Sigmoid colon (tissue), 3 donors: ENCODE measurements at regions not wholly inside any gene's neighbourhood (a gene's known extent, or its start where the extent isn't known, plus 50 kb on each side); places are given as distances from the start of the nearest gene placed in this dataset.

Experiments
- POLR2A ChIP-seq, 2 donors: fragments of 450-650 bp; IDR thresholded peaks; one replicate each; pipeline ENCODE4 v1.6.1; 2016; ENCODE audit warnings: antibody characterized with exemption in 2 of 2, mild to moderate bottlenecking in 2 of 2, moderate library complexity in 2 of 2
- TF ChIP-seq, protein P1 (sequence below), 4 experiments: fragments of 450-650 bp in 3 of 4; fragments of 200-600 bp in 1 of 4; IDR thresholded peaks; one replicate each; pipeline ENCODE4 v1.5.1; 2016 to 2019; ENCODE audit warnings: antibody characterized with exemption in 4 of 4, mild to moderate bottlenecking in 3 of 4, moderate library complexity in 2 of 4

DNA sequence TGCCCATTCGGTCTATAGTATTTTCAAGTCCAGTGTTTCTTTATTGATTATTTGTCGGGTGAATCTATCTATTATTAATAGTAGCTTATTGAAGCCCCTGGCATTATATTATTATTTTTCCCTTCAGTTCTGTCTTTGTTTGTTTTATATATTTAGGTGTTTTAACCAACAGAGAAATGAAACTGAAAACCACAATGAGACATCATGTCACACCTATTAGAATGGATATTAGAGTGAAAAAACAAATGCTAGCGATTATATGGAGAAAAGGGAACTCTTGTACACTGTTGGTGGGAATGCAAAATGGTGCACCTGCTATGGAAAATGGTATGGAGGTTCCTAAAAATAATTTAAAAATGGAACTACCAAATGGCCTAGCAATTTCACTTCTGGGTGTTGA, 272.5 kb downstream of the ADAM29 start:
- no peak for TF ChIP-seq POLR2A (IDR thresholded peaks at IDR 0.05)
- TF ChIP-seq, protein P1, sequence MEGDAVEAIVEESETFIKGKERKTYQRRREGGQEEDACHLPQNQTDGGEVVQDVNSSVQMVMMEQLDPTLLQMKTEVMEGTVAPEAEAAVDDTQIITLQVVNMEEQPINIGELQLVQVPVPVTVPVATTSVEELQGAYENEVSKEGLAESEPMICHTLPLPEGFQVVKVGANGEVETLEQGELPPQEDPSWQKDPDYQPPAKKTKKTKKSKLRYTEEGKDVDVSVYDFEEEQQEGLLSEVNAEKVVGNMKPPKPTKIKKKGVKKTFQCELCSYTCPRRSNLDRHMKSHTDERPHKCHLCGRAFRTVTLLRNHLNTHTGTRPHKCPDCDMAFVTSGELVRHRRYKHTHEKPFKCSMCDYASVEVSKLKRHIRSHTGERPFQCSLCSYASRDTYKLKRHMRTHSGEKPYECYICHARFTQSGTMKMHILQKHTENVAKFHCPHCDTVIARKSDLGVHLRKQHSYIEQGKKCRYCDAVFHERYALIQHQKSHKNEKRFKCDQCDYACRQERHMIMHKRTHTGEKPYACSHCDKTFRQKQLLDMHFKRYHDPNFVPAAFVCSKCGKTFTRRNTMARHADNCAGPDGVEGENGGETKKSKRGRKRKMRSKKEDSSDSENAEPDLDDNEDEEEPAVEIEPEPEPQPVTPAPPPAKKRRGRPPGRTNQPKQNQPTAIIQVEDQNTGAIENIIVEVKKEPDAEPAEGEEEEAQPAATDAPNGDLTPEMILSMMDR (IDR thresholded peaks at IDR 0.05): no peak
